HG03521 (cell line): ENCODE measurements at regions not wholly inside any gene's neighbourhood (a gene's known extent, or its start where the extent isn't known, plus 50 kb on each side); places are given as distances from the start of the nearest gene placed in this dataset.
"Not testable (repeated sequence)": the region's sequence is repeated elsewhere in the genome, so short reads cannot be mapped to it uniquely, and the experiment has no call there.

Experiments used
- ATAC-seq: cut with Tn5 transposase; IDR thresholded peaks from one replicate; pipeline ENCODE4 v1.9.1; 2021; ENCODE audit warnings: mild to moderate bottlenecking, moderate library complexity; ENCODE audit not compliant: unreplicated experiment

DNA sequence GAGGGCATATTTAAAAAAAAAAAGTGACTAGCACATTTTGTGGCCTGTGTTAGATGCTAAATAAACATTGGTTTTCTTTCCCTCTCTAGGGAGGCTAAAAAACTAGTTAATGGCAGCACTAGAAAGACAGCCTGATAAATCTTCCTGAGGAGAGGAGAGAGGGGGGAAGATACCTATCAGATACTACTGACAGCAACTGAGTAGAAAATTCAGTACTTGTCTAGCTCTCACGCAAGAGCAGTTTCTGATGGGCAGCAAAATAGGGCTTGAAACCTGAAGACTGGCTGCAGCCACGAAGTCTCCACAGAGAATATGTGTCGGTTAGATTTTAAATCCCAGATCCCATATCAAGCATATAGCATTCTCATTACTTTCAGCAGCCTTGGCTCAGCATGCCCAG, 388.2 kb downstream of the KCNA4 start:
- no peak for ATAC-seq

DNA sequence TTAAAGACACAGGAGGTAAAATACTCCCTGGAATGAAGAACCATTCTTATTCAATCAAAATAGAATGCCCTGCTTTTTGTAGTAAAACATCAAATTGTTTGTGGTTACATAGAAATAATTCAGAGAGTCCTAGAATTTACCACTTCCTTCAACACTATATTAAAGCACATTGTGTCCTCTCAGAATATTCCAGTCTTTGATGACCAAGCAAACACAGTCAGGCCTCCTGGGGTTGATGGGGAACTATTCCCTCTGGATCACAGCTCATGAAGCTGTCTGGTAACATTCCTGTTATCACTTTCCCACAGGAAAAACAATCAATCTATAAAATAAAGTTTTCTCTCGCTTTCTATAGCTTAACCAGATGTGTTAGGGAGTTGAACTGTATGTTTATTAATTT, 389.3 kb downstream of the KCNA4 start:
- no peak for ATAC-seq

DNA sequence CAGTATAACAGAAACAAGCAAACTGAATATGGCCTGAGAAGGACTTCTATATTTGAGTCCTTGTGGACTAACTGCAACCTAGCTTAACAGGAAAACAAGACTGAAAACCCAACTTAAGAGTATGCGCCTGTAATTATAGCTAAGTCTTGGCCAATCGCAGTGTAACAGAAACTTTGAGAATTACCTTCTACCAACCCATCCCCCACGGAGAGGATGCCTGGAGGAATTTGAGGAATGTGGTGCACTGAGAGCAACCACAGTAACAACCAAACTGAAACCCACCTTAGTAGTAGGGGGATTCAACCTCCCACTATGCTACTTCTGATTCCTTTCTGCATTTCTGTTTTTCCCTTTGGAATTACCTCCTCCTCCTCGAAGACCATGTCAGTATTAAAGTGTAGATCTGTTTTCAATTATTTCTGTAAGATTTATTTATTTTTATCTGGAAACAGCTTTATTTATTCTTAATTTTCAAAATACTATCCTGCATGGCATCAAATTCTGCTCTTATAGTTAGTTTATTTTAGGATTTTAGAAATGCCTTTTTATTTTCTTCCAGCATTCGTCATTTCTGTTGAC, 393.6 kb downstream of the KCNA4 start:
- ATAC-seq: no peak

DNA sequence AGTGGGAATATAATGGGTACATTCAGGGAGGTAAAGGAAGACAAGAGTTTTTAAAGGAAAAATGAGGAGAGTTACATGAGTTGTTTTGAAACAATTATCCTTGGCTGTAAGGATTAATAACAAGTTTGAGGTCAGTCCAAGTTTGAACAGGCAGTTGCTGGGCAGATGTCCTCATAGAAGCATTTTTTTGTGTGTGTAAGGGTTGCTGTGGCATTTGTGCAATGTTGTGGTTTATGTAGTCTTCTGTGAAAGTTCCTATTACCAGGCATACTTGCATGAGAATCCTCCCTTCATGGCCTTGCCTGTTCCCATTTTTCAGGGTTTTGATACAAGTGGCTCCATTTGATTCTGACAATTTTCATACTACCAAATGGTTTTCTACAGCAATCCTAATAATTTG, 400.2 kb downstream of the KCNA4 start:
- no peak for ATAC-seq

DNA sequence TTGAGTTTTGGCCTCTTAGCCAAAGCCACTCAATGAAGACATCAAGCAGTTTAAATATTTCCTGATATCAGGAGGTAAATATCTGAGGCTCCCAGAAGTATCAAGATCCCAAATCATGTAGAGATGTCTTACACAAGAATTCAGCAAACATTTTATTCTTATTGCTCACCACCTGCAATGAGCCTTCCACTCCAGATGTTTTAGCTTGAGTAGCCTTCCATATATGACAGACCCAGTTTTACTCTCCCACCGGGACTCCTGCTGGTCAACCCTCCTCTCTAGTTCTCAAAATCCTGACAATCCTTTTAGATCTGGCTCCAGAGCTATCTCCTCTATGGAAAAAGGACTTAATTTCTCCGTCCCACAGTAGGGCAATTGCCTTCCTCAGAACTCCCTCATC, 404.4 kb downstream of the KCNA4 start:
- no peak for ATAC-seq

DNA sequence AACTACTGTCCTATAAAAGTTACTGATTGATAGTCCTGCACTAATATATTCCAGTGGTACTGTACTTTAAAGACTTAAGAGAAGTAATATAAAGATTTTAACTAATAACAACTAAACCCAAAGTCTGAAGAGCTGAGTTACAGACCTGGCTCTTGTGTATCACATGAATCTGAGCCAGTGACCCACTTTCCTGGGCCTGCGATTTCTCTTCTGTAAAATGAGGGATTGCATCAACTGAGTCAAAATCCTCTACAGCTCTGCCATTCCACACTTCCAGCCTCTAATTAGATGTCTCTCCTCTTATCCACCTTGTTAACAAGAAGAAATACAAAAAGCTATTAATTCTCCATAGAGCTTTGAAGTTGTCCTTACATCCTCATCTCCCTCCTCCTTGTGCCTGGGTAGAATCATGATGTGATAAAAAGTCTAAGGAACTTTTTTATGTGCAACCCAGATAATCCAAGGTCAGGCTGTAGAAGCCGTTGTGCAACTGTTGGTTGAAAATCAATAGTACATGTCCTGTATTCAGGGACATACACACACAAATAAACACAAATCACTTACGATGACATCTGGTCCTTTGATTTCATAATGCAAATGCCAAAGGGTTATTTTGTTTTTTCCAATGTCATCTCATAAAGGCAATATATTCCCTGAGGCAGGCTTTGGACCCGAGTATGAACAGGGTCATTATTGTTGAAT, 410.3 kb downstream of the KCNA4 start:
- ATAC-seq: no peak

DNA sequence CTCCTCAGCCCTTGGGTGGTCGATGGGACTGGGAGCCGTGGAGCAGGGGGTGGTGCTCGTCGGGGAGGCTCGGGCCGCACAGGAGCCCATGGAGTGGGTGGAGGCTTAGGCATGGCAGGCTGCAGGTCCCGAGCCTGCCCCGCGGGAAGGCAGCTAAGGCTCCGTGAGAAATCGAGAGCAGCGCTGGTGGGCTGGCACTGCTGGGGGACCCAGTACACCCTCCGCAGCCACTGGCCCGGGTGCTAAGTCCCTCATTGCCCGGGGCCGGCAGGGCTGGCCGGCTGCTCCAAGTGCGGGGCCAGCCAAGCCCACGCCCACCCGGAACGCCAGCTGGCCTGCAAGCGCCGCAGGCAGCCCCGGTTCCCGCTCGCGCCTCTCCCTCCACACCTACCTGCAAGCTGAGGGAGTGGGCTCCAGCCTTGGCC, 416.7 kb downstream of the KCNA4 start:
- ATAC-seq: not testable (repeated sequence)

DNA sequence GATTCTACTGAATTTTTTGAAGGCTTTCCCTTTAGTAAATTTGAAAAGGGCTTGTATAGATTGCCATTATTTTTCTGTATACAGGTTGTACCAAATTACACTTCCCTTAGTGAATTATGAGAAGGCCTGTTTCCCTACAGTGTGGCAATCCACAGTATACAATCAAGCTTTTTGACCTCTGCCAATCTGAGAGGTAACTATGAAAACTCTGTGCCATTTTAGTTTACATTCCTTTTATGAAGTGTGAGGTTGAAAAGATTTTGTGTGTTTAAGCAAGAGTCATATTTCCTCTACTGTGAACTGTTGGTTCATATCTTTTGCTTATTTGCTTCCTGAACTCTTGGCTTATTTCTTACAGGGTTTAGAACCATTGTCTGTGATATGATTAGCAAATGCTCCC, 432.5 kb downstream of the KCNA4 start:
- no peak for ATAC-seq

DNA sequence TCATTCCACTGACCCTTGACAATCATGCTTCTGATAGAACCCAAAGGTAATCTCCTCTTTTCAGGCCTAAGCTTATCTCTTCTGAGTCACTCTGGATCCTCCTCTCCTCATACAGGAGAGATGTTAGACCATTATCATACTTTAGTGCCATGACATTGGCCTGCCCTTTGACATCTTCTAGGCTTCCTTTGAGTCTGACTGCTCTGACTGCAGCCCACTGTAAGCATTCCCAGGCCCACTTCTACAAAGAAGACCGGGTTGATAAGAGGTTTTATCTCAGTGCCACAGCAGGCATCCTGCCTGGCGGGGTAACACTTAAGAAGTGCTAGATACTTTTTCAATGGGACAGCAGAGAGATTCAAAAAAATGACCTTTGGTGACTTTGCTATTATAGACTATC, 438.0 kb downstream of the KCNA4 start:
- ATAC-seq: no peak

DNA sequence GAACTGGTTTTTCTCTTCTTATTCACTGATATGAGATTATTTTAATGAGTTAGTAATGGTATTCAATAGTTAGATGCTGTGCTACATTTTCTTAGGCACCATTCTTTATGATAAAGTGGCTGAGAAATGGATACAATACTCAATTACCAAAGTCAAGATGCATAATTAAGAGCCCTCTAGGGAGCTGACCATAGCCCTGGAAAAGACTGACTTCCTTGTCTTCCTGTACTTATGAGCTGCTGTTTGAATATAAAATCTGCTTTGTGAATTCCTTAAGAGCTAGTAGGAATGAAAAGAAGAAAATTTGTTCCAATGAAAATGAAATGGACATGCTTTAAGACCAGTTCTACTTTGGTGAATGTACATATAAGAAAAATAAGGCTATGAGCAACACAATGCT, 452.3 kb downstream of the KCNA4 start:
- no peak for ATAC-seq

DNA sequence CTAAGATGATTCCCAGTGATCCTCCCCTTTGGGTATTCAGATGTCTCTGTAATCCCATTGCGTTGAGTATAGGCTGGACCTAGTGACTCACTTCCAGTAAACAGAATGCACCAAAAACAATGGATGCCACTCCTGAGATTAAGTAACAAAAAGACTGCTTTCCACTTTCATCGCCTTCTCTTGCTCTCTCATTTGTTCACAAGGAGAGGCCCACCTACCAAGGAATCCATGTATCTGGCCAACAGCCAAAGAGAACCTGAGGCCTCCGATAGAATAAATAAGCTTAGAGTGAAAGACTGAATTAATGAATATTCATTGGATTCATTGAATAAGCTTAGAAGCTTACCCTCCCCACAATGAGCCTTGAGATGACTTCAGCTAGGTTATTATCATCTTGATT, 454.6 kb downstream of the KCNA4 start:
- no peak for ATAC-seq

DNA sequence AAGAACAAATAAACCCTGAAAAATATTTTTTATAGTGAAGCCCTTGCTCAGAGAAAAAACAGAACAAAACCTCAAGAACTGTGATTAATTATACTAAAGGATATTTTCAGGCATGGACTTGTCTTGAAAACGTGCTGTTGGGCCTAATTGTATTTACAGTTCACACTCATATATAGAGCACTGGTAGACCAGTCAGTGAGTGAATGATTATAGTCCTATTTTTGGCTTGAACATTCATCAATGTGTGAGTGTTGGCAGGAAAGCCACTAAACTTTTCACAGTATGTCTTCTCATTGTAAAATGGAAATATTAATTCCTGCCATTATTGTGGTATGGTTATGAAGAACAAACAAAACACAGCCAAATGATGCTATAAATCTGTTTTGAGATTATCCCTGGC, 462.8 kb downstream of the KCNA4 start:
- ATAC-seq: no peak

DNA sequence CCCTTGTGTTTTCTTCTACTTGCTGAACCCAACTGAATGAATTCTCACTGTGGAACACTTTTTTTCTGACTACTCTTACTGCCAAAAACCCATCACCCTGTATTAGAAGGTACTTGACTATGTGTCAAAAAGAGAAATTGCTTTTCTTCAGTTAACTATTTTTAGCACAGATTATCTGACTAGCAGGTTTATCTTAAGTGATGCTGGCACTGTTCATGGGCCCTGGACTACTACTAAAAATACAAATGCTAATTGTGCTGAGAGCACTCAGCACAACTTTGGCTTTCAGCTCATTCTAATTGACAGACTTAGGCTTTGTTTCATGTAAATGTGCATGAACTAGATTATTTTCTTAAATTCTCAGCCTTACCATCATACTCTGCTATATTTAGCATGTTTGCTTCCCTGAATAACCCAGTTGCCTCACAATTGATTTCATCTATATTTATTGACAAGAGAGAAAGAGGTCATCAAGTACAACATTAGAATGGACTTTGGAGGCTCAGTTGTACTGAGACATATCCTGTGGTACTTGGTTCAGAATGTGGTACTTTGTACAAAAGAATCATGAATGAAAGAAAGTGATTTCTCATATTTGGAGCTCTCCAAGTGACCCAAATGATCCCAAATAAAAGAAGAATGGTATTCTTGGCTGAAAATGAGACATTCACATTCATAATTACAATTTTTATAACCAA, 478.3 kb downstream of the KCNA4 start:
- no peak for ATAC-seq

DNA sequence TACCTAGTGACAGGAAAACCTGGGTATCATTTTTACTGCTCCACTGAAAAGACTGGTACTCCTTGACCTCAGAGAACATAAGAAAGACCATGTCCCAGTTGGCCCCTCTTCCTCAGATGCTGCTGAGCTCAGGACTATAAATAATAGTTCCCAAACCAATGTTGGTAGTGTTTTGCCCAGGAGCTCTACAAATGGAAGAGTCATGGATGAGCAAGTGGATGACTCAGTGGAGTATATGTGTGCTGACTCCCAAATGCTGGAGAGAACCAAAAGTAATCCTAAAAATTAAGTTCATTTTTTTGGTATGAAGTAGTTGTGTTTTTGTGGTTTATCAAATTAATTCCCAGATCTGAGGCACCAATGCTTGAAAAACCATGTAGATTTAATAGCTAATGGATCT, 482.0 kb downstream of the KCNA4 start:
- ATAC-seq: no peak

DNA sequence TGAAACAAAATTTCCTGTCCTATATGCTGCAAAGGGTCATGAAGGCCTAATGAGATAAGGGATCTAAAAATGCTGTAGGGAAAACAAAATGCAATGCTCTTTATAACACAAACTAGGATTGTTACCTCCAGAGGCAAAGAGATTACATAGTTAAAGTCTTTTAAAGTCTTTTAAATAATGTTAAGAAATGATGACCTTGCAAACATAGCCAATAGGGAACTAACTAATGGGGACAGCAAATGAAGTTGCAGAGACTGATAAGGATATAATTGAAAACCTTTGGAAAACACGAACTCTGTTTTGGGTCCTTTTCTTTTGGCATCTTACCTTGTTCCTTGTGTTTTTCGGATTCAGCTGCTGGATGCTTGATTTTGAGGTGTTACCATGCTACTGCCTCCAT, 485.9 kb downstream of the KCNA4 start:
- no peak for ATAC-seq

DNA sequence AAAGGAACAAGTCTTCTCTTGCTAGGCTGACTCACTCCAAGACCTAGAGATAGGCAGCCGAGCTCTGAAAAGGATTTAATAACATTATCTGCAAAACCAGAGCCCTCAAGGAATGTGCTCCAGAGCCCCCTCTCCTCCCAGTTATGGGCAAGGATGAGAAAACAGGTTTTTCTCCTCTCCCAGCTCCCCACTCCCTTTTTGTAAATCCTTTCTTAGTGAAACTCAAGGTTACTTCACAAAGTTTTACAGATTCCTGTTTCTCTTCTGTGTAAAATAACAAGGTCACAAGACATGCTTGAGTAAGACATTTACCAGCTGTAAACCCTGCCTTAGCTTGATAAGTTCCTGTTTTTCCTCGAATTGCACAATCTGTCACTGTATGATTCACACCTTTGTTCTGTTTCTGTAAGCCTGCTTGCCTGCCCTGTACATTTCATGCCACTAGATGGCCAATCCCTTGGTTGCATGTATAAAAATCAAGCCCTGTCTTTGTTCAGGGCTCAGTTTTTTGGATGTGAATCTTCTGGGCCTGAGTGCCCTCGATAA, 489.4 kb downstream of the KCNA4 start:
- no peak for ATAC-seq

DNA sequence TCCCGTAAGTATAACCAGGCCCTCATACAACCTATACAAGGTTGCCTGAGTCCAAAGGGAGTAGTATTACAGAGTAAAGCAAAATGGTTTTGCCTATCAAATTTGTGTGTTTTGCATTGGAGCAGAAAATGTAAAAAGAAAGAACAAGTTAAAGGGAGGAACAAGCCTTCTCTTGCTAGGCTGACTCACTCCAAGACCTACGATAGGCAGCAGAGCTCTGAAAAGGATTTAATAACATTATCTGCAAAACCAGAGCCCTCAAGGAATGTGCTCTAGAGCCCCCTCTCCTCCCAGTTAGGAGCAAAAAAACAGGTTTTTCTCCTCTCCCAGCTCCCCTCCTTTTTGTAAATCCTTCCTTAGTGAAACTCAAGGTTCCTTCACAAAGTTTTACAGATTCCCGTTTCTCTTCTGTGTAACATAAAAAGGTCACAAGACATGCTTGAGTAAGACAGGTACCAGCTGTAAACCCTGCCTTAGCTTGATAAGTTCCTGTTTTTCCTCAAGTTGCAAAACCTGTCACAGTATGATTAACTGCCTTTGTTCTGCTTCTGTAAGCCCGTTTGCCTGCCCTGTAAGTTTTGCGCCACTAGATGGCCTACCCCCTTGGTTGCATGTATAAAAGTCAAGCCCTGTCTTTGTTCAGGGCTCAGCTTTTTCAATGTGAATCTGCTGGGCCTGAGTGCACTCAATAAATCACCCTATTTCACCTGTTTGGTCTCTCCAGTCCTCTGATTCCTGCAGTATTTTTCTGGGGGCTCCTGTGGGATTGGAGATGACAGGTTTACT, 498.2 kb downstream of the KCNA4 start:
- no peak for ATAC-seq

DNA sequence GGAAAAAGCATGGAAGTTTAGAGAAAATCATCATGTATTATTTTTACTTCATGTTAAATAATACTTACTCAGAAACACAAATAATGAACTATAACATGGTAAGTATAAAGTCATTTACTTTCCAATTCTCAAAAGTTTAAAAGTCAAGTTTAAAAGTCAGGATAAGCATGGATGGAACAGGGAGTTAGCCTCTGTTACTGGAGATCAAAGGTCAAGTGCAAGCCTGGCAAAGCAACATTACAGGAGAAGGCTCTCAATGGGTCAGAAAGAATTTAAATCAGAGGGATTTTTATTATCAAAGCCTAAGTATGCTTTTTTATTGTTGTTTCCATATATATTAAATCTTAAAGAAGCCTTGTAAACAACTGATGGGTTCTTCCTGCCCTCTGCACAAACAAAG, 505.4 kb downstream of the KCNA4 start:
- no peak for ATAC-seq

DNA sequence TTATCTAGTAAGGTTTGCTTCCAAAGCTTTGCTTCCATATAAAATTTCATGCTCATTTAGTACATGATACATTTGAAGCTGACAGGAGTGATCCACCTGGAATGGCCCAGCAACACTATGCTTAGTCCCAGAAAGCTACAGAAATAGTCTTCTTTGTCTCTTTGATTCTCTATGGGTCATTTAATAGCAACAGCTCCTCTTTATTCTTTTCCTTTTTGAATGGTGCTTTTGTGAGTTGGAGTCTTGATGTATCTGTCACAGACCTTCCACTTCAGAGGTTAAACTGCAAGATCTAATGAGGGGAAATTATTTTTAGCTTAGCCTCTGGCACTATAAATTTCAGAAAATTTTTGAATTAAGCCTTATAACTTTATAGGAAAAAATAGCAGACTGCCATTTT, 509.5 kb downstream of the KCNA4 start:
- ATAC-seq: no peak

DNA sequence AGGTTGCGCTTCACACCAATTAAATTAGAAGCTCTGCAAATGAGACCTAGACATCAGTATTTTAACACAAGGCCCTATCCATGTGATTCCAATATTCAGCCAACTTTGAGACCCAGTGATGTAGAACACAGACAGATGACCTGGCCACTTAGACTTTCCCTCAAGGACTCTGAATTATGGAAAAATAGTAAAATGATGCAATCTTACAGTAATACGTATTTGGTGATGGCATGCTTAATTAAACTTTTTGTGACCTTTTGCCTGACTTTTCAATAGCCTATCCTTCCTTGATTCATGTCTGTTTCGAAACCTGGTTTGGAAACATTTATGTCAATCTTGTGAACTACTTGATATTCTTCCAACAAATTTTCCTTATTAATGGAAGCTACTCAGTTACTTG, 521.2 kb downstream of the KCNA4 start:
- ATAC-seq: no peak

DNA sequence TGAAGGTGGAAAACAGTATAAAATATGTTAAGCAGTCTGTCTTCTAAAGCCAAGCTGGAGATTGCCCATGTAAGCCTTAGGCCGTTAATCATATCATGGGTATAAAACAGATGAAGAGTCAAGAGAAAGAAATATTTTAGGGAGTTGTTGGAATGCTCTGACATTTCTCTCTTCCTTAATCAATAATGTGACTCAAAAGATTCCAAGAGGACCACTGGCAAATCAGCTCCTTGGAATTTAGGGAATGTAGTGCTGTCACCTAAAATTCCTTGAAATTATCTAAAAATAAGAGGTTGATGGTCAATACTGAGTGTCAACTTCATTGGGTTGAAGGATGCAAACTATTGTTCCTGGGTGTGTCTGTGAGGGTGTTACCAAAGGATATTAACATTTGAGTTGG, 525.9 kb downstream of the KCNA4 start:
- no peak for ATAC-seq
